A549 (cell line): ENCODE measurements at regions not wholly inside any gene's neighbourhood (a gene's known extent, or its start where the extent isn't known, plus 50 kb on each side); places are given as distances from the start of the nearest gene placed in this dataset.

Source experiments
- ATAC-seq, 2 experiments: fragments of 200-7000 bp in 1 of 2; fragments of >200 bp in 1 of 2; cut with Nextera tagmentation in 1 of 2; cut with Tn5 transposase in 1 of 2; 3 replicates each; pipeline versions ENCODE4 v1.8.0 to v1.9.1; 2018 to 2020; ENCODE audit warnings: mild to moderate bottlenecking in 1 of 2, moderate library complexity in 1 of 2
- CTCF ChIA-PET: fragments of 300-600 bp; sonication (Branson Sonifier 250); formaldehyde crosslinking; extraction: SDS; loops from one replicate; lab custom pipeline; 2021; ENCODE audit warnings: antibody characterized with exemption, inconsistent platforms; lab: Yijun Ruan, JAX
- POLR2A ChIA-PET: fragments of 350-600 bp; formaldehyde crosslinking; extraction: SDS; loops from one replicate; lab custom pipeline; 2021; ENCODE audit warnings: antibody characterized with exemption, inconsistent platforms; lab: Yijun Ruan, JAX
- DNase-seq, 2 experiments: peaks; one replicate each; pipeline versions ENCODE4 v3.0.0 to v3.0.0-alpha.2; 2011 to 2016; ENCODE audit warnings: low read depth in 1 of 2, low spot score in 1 of 2
- FAIRE-seq: peaks from 2 replicates; lab custom pipeline; 2011; peaks lifted over from hg19 to GRCh38; lab: Jason Lieb, UNC
- H3K27ac ChIP-seq, 2 experiments: fragments of >200 bp; sonication (Bioruptor Twin); formaldehyde crosslinking; 3 replicates each; pipeline ENCODE4 v1.5.1; 2016 to 2017
- H3K4me1 ChIP-seq: fragments of >200 bp; sonication (Bioruptor Twin); formaldehyde crosslinking; 3 replicates; pipeline ENCODE4 v1.6.1; 2016
- H3K4me2 ChIP-seq: fragments of >200 bp; sonication (Bioruptor Twin); formaldehyde crosslinking; 3 replicates; pipeline ENCODE4 v1.6.1; 2016
- H3K4me3 ChIP-seq: fragments of >200 bp; sonication (Bioruptor Twin); formaldehyde crosslinking; 3 replicates; pipeline ENCODE4 v1.5.1; 2016
- H3K9me3 ChIP-seq: fragments of >200 bp; sonication (Bioruptor Twin); formaldehyde crosslinking; 3 replicates; pipeline ENCODE4 v1.6.1; 2016
- CBX2 ChIP-seq: fragments of 200-600 bp; sonication (generic); IDR thresholded peaks from 2 replicates; pipeline ENCODE4 v1.6.1; 2016; ENCODE audit warnings: low read depth, mild to moderate bottlenecking, borderline replicate concordance
- CBX8 ChIP-seq: fragments of 200-600 bp; sonication (generic); IDR thresholded peaks from 2 replicates; pipeline ENCODE4 v1.6.1; 2016
- CHD4 ChIP-seq: fragments of 200-600 bp; sonication (generic); IDR thresholded peaks from 2 replicates; pipeline ENCODE4 v1.6.1; 2016; ENCODE audit warnings: antibody characterized with exemption, mild to moderate bottlenecking, borderline replicate concordance
- EHF ChIP-seq: fragments of 250-450 bp; sonication (Bioruptor Pico); IDR thresholded peaks from 2 replicates; pipeline ENCODE4 v1.5.0; 2020; ENCODE audit warnings: mild to moderate bottlenecking
- ESRRA ChIP-seq: fragments of 150-350 bp; IDR thresholded peaks from 2 replicates; pipeline ENCODE4 v1.6.1; 2014; ENCODE audit warnings: mild to moderate bottlenecking, low read length, borderline replicate concordance
- FOSB ChIP-seq: fragments of 250-450 bp; sonication (Bioruptor Pico); IDR thresholded peaks from 2 replicates; pipeline ENCODE4 v1.5.0; 2020; ENCODE audit warnings: mild to moderate bottlenecking, moderate library complexity
- FOXS1 ChIP-seq: fragments of 250-450 bp; sonication (Bioruptor Pico); IDR thresholded peaks from 2 replicates; pipeline ENCODE4 v1.5.0; 2020; ENCODE audit warnings: mild to moderate bottlenecking, moderate library complexity
- HEYL ChIP-seq: fragments of 250-450 bp; sonication (Bioruptor Pico); IDR thresholded peaks from 2 replicates; pipeline ENCODE4 v1.8.0; 2021; ENCODE audit warnings: mild to moderate bottlenecking, moderate library complexity
- HOXA7 ChIP-seq: fragments of 250-450 bp; sonication (Bioruptor Pico); IDR thresholded peaks from 2 replicates; pipeline ENCODE4 v1.5.0; 2020; ENCODE audit warnings: mild to moderate bottlenecking, moderate library complexity
- HOXB13 ChIP-seq: fragments of 250-450 bp; sonication (Bioruptor Pico); IDR thresholded peaks from 2 replicates; pipeline ENCODE4 v1.5.0; 2020; ENCODE audit warnings: low read depth, mild to moderate bottlenecking, moderate library complexity
- HOXB5 ChIP-seq: fragments of 250-450 bp; sonication (Bioruptor Pico); IDR thresholded peaks from 2 replicates; pipeline ENCODE4 v1.5.0; 2020; ENCODE audit warnings: mild to moderate bottlenecking, moderate library complexity
- KDM1A ChIP-seq: fragments of 200-600 bp; sonication (generic); IDR thresholded peaks from 2 replicates; pipeline ENCODE4 v1.6.1; 2016; ENCODE audit warnings: low read depth, mild to moderate bottlenecking
- NPAS2 ChIP-seq: fragments of 250-450 bp; sonication (Bioruptor Pico); IDR thresholded peaks from 2 replicates; pipeline ENCODE4 v1.8.0; 2022; ENCODE audit warnings: mild to moderate bottlenecking, moderate library complexity, borderline replicate concordance
- PHF8 ChIP-seq: fragments of 200-600 bp; sonication (generic); IDR thresholded peaks from 2 replicates; pipeline ENCODE4 v1.6.1; 2016; ENCODE audit warnings: low read depth, mild to moderate bottlenecking, antibody characterized with exemption, moderate library complexity, borderline replicate concordance
- POLR2A ChIP-seq: IDR thresholded peaks from 2 replicates; pipeline ENCODE4 v1.6.1; 2012; ENCODE audit warnings: mild to moderate bottlenecking, low read length
- POLR2AphosphoS2 ChIP-seq: conservative IDR thresholded peaks from 2 replicates; pipeline ENCODE4 v1.6.1; 2012; ENCODE audit warnings: low read length, improper control_type of control experiment, inconsistent platforms
- RARB ChIP-seq: fragments of 250-450 bp; sonication (Bioruptor Pico); IDR thresholded peaks from 2 replicates; pipeline ENCODE4 v1.8.0; 2021; ENCODE audit warnings: mild to moderate bottlenecking, moderate library complexity
- RNF2 ChIP-seq: fragments of 200-600 bp; sonication (generic); IDR thresholded peaks from 2 replicates; pipeline ENCODE4 v1.6.1; 2016; ENCODE audit warnings: low read depth, mild to moderate bottlenecking, antibody characterized with exemption, moderate library complexity, borderline replicate concordance
- SREBF2 ChIP-seq: fragments of 450-650 bp; IDR thresholded peaks from 2 replicates; pipeline ENCODE4 v1.6.1; 2014; ENCODE audit warnings: mild to moderate bottlenecking, moderate library complexity
- TP53 ChIP-seq: fragments of 250-450 bp; sonication (Bioruptor Pico); IDR thresholded peaks from 2 replicates; pipeline ENCODE4 v1.5.0; 2021; ENCODE audit warnings: mild to moderate bottlenecking, moderate library complexity
- ZC3H11A ChIP-seq: fragments of 450-650 bp; IDR thresholded peaks from 2 replicates; pipeline ENCODE4 v1.6.1; 2014; ENCODE audit warnings: antibody characterized with exemption, mild to moderate bottlenecking
- ZNF302 ChIP-seq: fragments of 250-450 bp; sonication (Bioruptor Pico); IDR thresholded peaks from 2 replicates; pipeline ENCODE4 v1.9.0; 2021; ENCODE audit warnings: inconsistent platforms, mild to moderate bottlenecking, moderate library complexity
- ZSCAN20 ChIP-seq: fragments of 250-450 bp; sonication (Bioruptor Pico); IDR thresholded peaks from 2 replicates; pipeline ENCODE4 v1.8.0; 2022; ENCODE audit warnings: mild to moderate bottlenecking, moderate library complexity
- WGBS: methylation state at CpG from one replicate; pipeline ENCODE4 v1.1.6; 2017; ENCODE audit errors: missing lambda C conversion rate; 5-methylcytosine and 5-hydroxymethylcytosine counted together
- TF ChIP-seq, protein P1 (sequence below): fragments of 250-450 bp; sonication (Bioruptor Pico); IDR thresholded peaks from 2 replicates; pipeline ENCODE4 v1.5.0; 2021; ENCODE audit warnings: mild to moderate bottlenecking, moderate library complexity, borderline replicate concordance
- TF ChIP-seq, protein P2 (sequence below): fragments of 450-650 bp; IDR thresholded peaks from 2 replicates; pipeline ENCODE4 v1.6.1; 2014; ENCODE audit warnings: antibody characterized with exemption
- TF ChIP-seq, protein P3 (sequence below): fragments of >200 bp; sonication (Bioruptor Twin); formaldehyde crosslinking; IDR thresholded peaks from 2 replicates; pipeline ENCODE4 v1.6.1; 2016

DNA sequence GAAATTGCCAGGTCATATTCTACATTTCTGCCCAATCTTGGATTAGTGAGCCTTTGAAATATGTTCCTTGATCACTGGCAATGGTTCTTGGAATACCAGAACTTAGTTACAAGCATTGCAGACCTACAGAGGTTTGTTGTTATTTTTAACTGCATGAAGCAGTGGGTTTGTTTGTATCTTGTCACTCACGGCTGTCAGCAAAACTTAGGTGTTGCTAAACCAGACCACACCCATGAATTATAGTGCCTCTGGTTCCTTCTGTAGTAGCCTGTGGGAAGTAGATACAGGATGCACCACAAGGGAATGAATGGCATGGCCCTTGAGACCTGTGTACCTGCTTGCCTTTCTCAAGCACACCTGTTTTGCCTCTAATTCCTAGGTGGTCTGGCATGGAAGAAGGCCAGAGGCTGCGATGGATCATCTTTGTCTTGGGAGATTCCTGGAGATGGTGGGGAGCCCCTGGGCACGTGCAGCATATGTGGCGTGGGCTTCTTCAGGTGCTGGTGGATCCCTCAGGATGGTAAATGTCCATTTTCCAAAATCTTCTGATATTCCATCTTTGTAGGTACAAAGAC is 138.8 kb downstream of the SNRPN start:
- Histone ChIP-seq H3K4me2 (no peak overlapping the region), H3K4me3 (no peak overlapping the region), H3K9me3 (no peaks in the 10 kb centered on the region), H3K4me1 (no peaks in the 10 kb centered on the region), H3K27ac (no peak overlapping the region)
- ATAC-seq (no peak), DNase-seq (no peak), FAIRE-seq (no peak)
- WGBS: 84% methylated on average over 4 of the region's 4 CpGs
- ChIA-PET POLR2A (no interaction called here), CTCF (no interaction called here)
- TF ChIP-seq RNF2 (no peak), FOSB (CRISPR knock-in tag) (no peak), POLR2AphosphoS2 (no peak), RARB (CRISPR knock-in tag) (no peak), ZSCAN20 (CRISPR knock-in tag) (no peak), SREBF2 (no peak), KDM1A (no peak), HOXB5 (CRISPR knock-in tag) (no peak), NPAS2 (no peak), ESRRA (no peak), CBX8 (no peak), FOXS1 (CRISPR knock-in tag) (no peak), EHF (CRISPR knock-in tag) (no peak), HEYL (CRISPR knock-in tag) (no peak), HOXA7 (CRISPR knock-in tag) (no peak), POLR2A (no peak), CHD4 (no peak)

DNA sequence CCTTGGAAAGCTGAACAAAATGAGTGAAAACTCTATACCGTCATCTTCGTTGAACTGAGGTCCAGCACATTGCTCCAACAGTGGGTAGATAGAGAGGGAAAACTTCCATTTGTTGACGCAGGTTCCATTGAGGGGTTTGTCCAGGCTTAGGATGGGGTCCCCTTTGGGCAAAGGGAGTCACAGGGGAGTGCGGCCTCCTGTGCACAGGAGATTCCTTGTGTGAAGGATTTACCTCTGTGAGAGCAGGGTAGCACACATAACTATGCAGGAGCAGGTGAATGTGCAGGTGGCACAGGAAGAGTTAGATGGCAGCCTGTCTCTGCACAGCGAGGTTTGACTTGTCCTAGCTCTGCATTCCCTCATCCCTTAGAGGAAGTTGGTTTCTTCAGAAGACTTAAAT is 139.3 kb downstream of the SNRPN start:
- H3K4me1 ChIP-seq: no peaks in the 10 kb centered on the region
- ATAC-seq (no peak), DNase-seq (no peak), FAIRE-seq (no peak)
- POLR2A ChIA-PET: no interaction called here
- H3K9me3 ChIP-seq: no peaks in the 10 kb centered on the region
- CTCF ChIA-PET: no interaction called here
- H3K4me3 ChIP-seq: no peak overlapping the region
- no peak overlapping the region for H3K27ac ChIP-seq
- WGBS: 95% methylated on average over 3 of the region's 5 CpGs
- no peak overlapping the region for H3K4me2 ChIP-seq
- TF ChIP-seq, protein P1, sequence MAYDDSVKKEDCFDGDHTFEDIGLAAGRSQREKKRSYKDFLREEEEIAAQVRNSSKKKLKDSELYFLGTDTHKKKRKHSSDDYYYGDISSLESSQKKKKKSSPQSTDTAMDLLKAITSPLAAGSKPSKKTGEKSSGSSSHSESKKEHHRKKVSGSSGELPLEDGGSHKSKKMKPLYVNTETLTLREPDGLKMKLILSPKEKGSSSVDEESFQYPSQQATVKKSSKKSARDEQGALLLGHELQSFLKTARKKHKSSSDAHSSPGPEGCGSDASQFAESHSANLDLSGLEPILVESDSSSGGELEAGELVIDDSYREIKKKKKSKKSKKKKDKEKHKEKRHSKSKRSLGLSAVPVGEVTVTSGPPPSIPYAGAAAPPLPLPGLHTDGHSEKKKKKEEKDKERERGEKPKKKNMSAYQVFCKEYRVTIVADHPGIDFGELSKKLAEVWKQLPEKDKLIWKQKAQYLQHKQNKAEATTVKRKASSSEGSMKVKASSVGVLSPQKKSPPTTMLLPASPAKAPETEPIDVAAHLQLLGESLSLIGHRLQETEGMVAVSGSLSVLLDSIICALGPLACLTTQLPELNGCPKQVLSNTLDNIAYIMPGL: no peak
- TF ChIP-seq, protein P2, sequence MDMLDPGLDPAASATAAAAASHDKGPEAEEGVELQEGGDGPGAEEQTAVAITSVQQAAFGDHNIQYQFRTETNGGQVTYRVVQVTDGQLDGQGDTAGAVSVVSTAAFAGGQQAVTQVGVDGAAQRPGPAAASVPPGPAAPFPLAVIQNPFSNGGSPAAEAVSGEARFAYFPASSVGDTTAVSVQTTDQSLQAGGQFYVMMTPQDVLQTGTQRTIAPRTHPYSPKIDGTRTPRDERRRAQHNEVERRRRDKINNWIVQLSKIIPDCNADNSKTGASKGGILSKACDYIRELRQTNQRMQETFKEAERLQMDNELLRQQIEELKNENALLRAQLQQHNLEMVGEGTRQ: no peak
- TF ChIP-seq TP53 (no peak), CBX2 (no peak), EHF (CRISPR knock-in tag) (no peak), ZSCAN20 (CRISPR knock-in tag) (no peak), ZNF302 (no peak), HOXA7 (CRISPR knock-in tag) (no peak), ZC3H11A (no peak), ESRRA (no peak), RNF2 (no peak), CBX8 (no peak), HOXB13 (CRISPR knock-in tag) (no peak), SREBF2 (no peak), CHD4 (no peak), PHF8 (no peak)
- TF ChIP-seq, protein P3, sequence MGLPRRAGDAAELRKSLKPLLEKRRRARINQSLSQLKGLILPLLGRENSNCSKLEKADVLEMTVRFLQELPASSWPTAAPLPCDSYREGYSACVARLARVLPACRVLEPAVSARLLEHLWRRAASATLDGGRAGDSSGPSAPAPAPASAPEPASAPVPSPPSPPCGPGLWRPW: no peak
